HUES48 (cell line): ENCODE measurements at regions not wholly inside any gene's neighbourhood (a gene's known extent, or its start where the extent isn't known, plus 50 kb on each side); places are given as distances from the start of the nearest gene placed in this dataset.

Experiments used
- H3K27ac ChIP-seq: one replicate; pipeline ENCODE4 v1.7.0; 2013; ENCODE audit warnings: low read depth, low read length, inconsistent platforms
- H3K27me3 ChIP-seq: 2 replicates; pipeline ENCODE4 v1.6.1; 2013; ENCODE audit warnings: mild to moderate bottlenecking, low read length; ENCODE audit not compliant: control insufficient read depth, insufficient read depth
- H3K36me3 ChIP-seq: 2 replicates; pipeline ENCODE4 v1.6.1; 2013; ENCODE audit warnings: low read length; ENCODE audit not compliant: control insufficient read depth, insufficient read depth
- H3K4me1 ChIP-seq: 2 replicates; pipeline ENCODE4 v1.6.1; 2013; ENCODE audit warnings: mild to moderate bottlenecking, low read length; ENCODE audit not compliant: control insufficient read depth, insufficient read depth
- H3K4me3 ChIP-seq: 2 replicates; pipeline ENCODE4 v1.5.1; 2013; ENCODE audit warnings: mild to moderate bottlenecking, low read depth, low read length
- H3K9ac ChIP-seq: 2 replicates; pipeline ENCODE4 v1.6.1; 2013; ENCODE audit warnings: mild to moderate bottlenecking, low read depth, low read length, moderate library complexity
- H3K9me3 ChIP-seq: 2 replicates; pipeline ENCODE4 v1.6.1; 2013; ENCODE audit warnings: low read length; ENCODE audit not compliant: control insufficient read depth, insufficient read depth

- Histone ChIP-seq H3K27me3 (peaks cover 9% of the 10 kb centered on the region; the same call in 1 of the 2 replicates), H3K4me1 (peaks cover 6% of the 10 kb centered on the region), H3K9me3 (no peaks in the 10 kb centered on the region), H3K9ac (no peak overlapping the region), H3K36me3 (no peaks in the 10 kb centered on the region), H3K27ac (no peak overlapping the region), H3K4me3 (no peak overlapping the region)
These were observed 349.7 kb upstream of the NOCT start for GRCh38 chr4:138665851-138666250.

- H3K4me3 ChIP-seq = no peak overlapping the region
- H3K27ac ChIP-seq = no peak overlapping the region
- H3K36me3 ChIP-seq = no peaks in the 10 kb centered on the region
- no peak overlapping the region for H3K9ac ChIP-seq
- H3K27me3 ChIP-seq = peaks cover 11% of the 10 kb centered on the region; the same call in 1 of the 2 replicates
- H3K9me3 ChIP-seq = no peaks in the 10 kb centered on the region
- H3K4me1 ChIP-seq = peaks cover 25% of the 10 kb centered on the region
These were observed 351.7 kb upstream of the NOCT start for GRCh38 chr4:138663883-138664282.

- Histone ChIP-seq H3K4me1 (peaks cover 39% of the 10 kb centered on the region), H3K9me3 (no peaks in the 10 kb centered on the region), H3K27ac (peak overlapping the region; percentile 92), H3K4me3 (peak overlapping the region; percentile 48), H3K36me3 (no peaks in the 10 kb centered on the region), H3K27me3 (peaks cover 11% of the 10 kb centered on the region; the same call in 1 of the 2 replicates), H3K9ac (no peak overlapping the region)
These were observed 355.7 kb upstream of the NOCT start for GRCh38 chr4:138659812-138660316.

GRCh38 chr4:138659037-138659811 is 356.4 kb upstream of the NOCT start:
- no peaks in the 10 kb centered on the region for H3K36me3 ChIP-seq
- no peaks in the 10 kb centered on the region for H3K9me3 ChIP-seq
- peaks cover 11% of the 10 kb centered on the region; the same call in 1 of the 2 replicates for H3K27me3 ChIP-seq
- peak overlapping the region; percentile 39; the same call in 1 of the 2 replicates for H3K9ac ChIP-seq
- H3K4me3 ChIP-seq = peak overlapping the region; percentile 48
- H3K27ac ChIP-seq = peak overlapping the region; percentile 92
- peaks cover 39% of the 10 kb centered on the region for H3K4me1 ChIP-seq

- H3K4me1 ChIP-seq = peaks cover 39% of the 10 kb centered on the region
- peak overlapping the region; percentile 48 for H3K4me3 ChIP-seq
- H3K27ac ChIP-seq = peak overlapping the region; percentile 92
- H3K27me3 ChIP-seq = peaks cover 11% of the 10 kb centered on the region; the same call in 1 of the 2 replicates
- no peaks in the 10 kb centered on the region for H3K9me3 ChIP-seq
- H3K36me3 ChIP-seq = no peaks in the 10 kb centered on the region
- H3K9ac ChIP-seq = peak overlapping the region; percentile 16; the same call in 1 of the 2 replicates
These were observed 357.1 kb upstream of the NOCT start for GRCh38 chr4:138658518-138658917.

- Histone ChIP-seq H3K27me3 (peaks cover 6% of the 10 kb centered on the region; the same call in 1 of the 2 replicates), H3K4me3 (no peak overlapping the region), H3K4me1 (peaks cover 39% of the 10 kb centered on the region), H3K27ac (no peak overlapping the region), H3K9ac (no peak overlapping the region), H3K36me3 (no peaks in the 10 kb centered on the region), H3K9me3 (no peaks in the 10 kb centered on the region)
These were observed 358.6 kb upstream of the NOCT start for GRCh38 chr4:138656990-138657389.

GRCh38 chr4:138655985-138656384 is 359.6 kb upstream of the NOCT start:
- Histone ChIP-seq H3K4me1 (peaks cover 34% of the 10 kb centered on the region), H3K9me3 (no peaks in the 10 kb centered on the region), H3K9ac (no peak overlapping the region), H3K27me3 (peaks cover 4% of the 10 kb centered on the region; the same call in 1 of the 2 replicates), H3K36me3 (no peaks in the 10 kb centered on the region), H3K27ac (no peak overlapping the region), H3K4me3 (no peak overlapping the region)

GRCh38 chr4:138655286-138655685 is 360.3 kb upstream of the NOCT start:
- no peak overlapping the region for H3K27ac ChIP-seq
- H3K4me1 ChIP-seq = peaks cover 27% of the 10 kb centered on the region
- no peaks in the 10 kb centered on the region for H3K27me3 ChIP-seq
- no peak overlapping the region for H3K9ac ChIP-seq
- no peaks in the 10 kb centered on the region for H3K36me3 ChIP-seq
- no peak overlapping the region for H3K4me3 ChIP-seq
- no peaks in the 10 kb centered on the region for H3K9me3 ChIP-seq

- H3K4me3 ChIP-seq = no peak overlapping the region
- no peaks in the 10 kb centered on the region for H3K36me3 ChIP-seq
- H3K27me3 ChIP-seq = no peaks in the 10 kb centered on the region
- peaks cover 18% of the 10 kb centered on the region for H3K4me1 ChIP-seq
- H3K9ac ChIP-seq = no peak overlapping the region
- no peaks in the 10 kb centered on the region for H3K9me3 ChIP-seq
- no peak overlapping the region for H3K27ac ChIP-seq
These were observed 364.6 kb upstream of the NOCT start for GRCh38 chr4:138650929-138651448.

- H3K27ac ChIP-seq = no peak overlapping the region
- no peak overlapping the region for H3K9ac ChIP-seq
- no peaks in the 10 kb centered on the region for H3K36me3 ChIP-seq
- no peaks in the 10 kb centered on the region for H3K27me3 ChIP-seq
- no peaks in the 10 kb centered on the region for H3K9me3 ChIP-seq
- peaks cover 18% of the 10 kb centered on the region for H3K4me1 ChIP-seq
- no peak overlapping the region for H3K4me3 ChIP-seq
These were observed 365.1 kb upstream of the NOCT start for GRCh38 chr4:138650495-138650894.

GRCh38 chr4:138647433-138647832 is 368.1 kb upstream of the NOCT start:
- Histone ChIP-seq H3K9ac (no peak overlapping the region), H3K27me3 (no peaks in the 10 kb centered on the region), H3K4me1 (peaks cover 27% of the 10 kb centered on the region), H3K9me3 (no peaks in the 10 kb centered on the region), H3K4me3 (no peak overlapping the region), H3K27ac (peak overlapping the region; percentile 64), H3K36me3 (no peaks in the 10 kb centered on the region)
